ENCODE measurements at regions not wholly inside any gene's neighbourhood (a gene's known extent, or its start where the extent isn't known, plus 50 kb on each side); places are given as distances from the start of the nearest gene placed in this dataset.

DNA sequence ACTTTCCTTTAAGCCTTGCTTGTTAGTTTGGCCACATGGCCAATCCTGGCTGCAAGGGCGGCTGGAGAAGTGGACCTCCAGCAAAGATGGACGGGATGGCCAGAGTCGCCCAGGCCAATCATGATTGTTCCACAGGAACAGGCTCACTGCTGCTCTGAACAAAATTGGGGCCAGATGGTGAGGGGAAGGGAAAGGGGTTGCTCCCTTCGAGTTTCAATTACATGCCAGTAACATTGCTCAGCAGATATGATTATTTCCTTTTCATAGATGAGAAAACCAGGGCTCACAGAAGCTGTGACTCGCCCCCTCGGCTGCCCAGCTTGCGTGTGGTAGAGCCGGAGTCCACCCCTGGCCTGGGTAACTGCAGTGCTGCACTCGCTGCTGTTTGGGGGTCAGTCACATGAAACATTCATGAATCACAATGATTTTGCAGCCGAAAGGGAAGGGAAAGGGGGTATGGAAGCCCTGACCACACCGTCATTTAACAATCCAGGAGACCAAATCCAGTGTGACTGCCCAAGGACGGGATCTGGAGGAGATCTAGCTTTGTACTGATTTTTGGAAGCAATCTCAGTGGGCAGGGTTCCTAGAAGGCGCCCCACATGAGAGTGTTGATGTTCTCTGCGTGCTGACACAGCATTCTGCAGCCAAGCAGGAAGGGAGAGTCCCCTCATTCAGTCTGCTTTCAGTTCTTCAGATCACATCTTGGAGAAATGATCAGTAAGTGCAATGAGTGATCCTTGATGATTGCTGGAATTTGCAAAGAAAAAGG is 77.3 kb upstream of the MSX1 start:
- TF ChIP-seq, protein P1, sequence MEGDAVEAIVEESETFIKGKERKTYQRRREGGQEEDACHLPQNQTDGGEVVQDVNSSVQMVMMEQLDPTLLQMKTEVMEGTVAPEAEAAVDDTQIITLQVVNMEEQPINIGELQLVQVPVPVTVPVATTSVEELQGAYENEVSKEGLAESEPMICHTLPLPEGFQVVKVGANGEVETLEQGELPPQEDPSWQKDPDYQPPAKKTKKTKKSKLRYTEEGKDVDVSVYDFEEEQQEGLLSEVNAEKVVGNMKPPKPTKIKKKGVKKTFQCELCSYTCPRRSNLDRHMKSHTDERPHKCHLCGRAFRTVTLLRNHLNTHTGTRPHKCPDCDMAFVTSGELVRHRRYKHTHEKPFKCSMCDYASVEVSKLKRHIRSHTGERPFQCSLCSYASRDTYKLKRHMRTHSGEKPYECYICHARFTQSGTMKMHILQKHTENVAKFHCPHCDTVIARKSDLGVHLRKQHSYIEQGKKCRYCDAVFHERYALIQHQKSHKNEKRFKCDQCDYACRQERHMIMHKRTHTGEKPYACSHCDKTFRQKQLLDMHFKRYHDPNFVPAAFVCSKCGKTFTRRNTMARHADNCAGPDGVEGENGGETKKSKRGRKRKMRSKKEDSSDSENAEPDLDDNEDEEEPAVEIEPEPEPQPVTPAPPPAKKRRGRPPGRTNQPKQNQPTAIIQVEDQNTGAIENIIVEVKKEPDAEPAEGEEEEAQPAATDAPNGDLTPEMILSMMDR (IDR thresholded peaks at IDR 0.05): no peak
- TF ChIP-seq POLR2AphosphoS5 (IDR thresholded peaks at IDR 0.05) (no peak), POLR2A (IDR thresholded peaks at IDR 0.05) (no peak)
